Right lobe of liver (tissue), 4 donors: ENCODE measurements at regions not wholly inside any gene's neighbourhood (a gene's known extent, or its start where the extent isn't known, plus 50 kb on each side); places are given as distances from the start of the nearest gene placed in this dataset.

Source experiments
- CTCF ChIP-seq, 4 donors: fragments of 200-600 bp in 3 of 4; fragments of 450-650 bp in 1 of 4; IDR thresholded peaks; one replicate each; pipeline versions ENCODE4 v1.5.1 to v1.8.0; 2016 to 2022; ENCODE audit warnings: antibody characterized with exemption in 4 of 4, mild to moderate bottlenecking in 2 of 4
- POLR2A ChIP-seq: fragments of 450-650 bp; IDR thresholded peaks from one replicate; pipeline ENCODE4 v1.6.1; 2017; ENCODE audit warnings: antibody characterized with exemption, mild to moderate bottlenecking
- donor health status: DM: no; HTN: no; CAD: no.
- donor health status: DM: no; HTN: no; CAD: no.
- donor health status: DM: no; HTN: yes; CAD: no.

DNA sequence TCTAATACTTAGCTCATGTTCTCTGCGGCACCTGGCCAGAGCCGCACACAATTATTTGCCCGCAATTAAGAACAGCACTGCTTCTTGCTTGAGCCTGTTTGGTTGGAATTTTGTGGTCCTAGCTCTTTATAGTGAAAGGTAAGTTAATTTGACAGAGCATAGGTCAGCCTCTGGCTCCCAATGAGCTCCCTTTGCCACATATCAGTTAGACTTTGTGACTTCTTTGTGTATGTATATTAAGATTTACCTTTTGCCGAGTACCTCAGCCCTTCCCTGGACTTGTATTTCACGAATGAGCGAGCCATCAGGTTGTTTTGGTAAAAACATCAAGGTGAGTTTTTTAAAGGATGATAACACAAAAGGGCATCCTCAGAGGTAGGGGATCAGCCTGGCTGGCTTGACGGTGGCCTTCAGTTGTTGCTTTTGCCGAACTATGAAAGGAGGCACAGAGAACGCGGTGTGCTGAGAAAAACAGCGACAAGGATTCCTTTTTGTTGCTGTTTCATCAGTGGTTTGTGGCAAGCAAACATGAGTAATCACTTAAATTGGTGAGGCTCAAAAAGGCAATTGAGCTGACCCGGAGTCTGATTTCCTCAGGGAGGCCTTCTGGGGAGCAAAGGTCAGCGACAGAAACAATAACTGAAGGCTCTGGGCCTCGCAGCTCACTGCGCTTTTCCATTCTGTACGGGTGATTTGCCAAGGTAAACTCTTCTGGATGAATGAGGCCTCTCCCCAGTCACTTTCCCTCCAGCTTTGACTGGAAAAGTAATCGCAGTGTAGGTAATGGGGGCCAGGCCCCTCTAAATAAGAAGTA lies 163.6 kb downstream of the HS3ST3A1 start:
- TF ChIP-seq POLR2A (no peak), CTCF (IDR thresholded peaks at IDR 0.05) (no peak)
